PC-9 (cell line): ENCODE measurements at regions not wholly inside any gene's neighbourhood (a gene's known extent, or its start where the extent isn't known, plus 50 kb on each side); places are given as distances from the start of the nearest gene placed in this dataset.

Source experiments
- EZH2 ChIP-seq: fragments of 200-600 bp; sonication (generic); IDR thresholded peaks from 2 replicates; pipeline ENCODE4 v1.8.0; 2017; ENCODE audit warnings: antibody characterized with exemption, low read depth
- TF ChIP-seq, protein P1 (sequence below): fragments of 200-600 bp; sonication (generic); conservative IDR thresholded peaks from 2 replicates; pipeline ENCODE4 v1.6.1; 2017; ENCODE audit warnings: mixed run types, antibody characterized with exemption, mild to moderate bottlenecking, moderate library complexity

- TF ChIP-seq, protein P1, sequence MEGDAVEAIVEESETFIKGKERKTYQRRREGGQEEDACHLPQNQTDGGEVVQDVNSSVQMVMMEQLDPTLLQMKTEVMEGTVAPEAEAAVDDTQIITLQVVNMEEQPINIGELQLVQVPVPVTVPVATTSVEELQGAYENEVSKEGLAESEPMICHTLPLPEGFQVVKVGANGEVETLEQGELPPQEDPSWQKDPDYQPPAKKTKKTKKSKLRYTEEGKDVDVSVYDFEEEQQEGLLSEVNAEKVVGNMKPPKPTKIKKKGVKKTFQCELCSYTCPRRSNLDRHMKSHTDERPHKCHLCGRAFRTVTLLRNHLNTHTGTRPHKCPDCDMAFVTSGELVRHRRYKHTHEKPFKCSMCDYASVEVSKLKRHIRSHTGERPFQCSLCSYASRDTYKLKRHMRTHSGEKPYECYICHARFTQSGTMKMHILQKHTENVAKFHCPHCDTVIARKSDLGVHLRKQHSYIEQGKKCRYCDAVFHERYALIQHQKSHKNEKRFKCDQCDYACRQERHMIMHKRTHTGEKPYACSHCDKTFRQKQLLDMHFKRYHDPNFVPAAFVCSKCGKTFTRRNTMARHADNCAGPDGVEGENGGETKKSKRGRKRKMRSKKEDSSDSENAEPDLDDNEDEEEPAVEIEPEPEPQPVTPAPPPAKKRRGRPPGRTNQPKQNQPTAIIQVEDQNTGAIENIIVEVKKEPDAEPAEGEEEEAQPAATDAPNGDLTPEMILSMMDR, result no peak
- no peak for TF ChIP-seq EZH2
These were observed 1008.0 kb downstream of the GLUD2 start for GRCh38 chrX:122055460-122055859.
